ENCODE measurements at regions not wholly inside any gene's neighbourhood (a gene's known extent, or its start where the extent isn't known, plus 50 kb on each side); places are given as distances from the start of the nearest gene placed in this dataset.

DNA sequence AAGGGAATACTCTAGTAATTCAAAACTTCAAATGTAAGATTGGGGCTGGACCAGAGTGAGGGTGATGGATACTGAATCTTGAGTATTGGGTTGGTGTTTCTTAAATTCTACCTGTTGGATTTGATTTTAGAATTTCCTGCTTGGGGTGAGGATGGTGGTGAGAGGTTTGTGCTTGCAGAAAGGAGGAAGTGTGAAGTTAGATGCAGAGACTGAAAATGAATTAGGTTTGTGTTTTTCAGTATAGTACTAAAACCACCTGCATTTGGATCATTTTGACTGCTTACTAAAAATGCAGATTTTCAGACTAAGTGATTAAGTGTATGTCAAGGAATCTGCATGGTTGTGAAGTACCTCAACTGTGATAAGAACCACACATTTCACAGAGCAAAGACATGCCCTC lies 131.5 kb upstream of the CENPE start:
- Mint-ChIP-seq H3K27me3 (ENCODE audit: unreplicated experiment) (no peaks in the 10 kb centered on the region), H3K4me3 (ENCODE audit: unreplicated experiment) (no peak overlapping the region), H3K36me3 (ENCODE audit: low read depth, unreplicated experiment) (no peaks in the 10 kb centered on the region), H3K27ac (ENCODE audit: unreplicated experiment) (no peak overlapping the region), H3K4me1 (ENCODE audit: unreplicated experiment) (no peaks in the 10 kb centered on the region), H3K9me3 (ENCODE audit: unreplicated experiment) (no peaks in the 10 kb centered on the region)
- no peak for DNase-seq (ENCODE audit: low spot score)
- TF ChIP-seq, protein P1, sequence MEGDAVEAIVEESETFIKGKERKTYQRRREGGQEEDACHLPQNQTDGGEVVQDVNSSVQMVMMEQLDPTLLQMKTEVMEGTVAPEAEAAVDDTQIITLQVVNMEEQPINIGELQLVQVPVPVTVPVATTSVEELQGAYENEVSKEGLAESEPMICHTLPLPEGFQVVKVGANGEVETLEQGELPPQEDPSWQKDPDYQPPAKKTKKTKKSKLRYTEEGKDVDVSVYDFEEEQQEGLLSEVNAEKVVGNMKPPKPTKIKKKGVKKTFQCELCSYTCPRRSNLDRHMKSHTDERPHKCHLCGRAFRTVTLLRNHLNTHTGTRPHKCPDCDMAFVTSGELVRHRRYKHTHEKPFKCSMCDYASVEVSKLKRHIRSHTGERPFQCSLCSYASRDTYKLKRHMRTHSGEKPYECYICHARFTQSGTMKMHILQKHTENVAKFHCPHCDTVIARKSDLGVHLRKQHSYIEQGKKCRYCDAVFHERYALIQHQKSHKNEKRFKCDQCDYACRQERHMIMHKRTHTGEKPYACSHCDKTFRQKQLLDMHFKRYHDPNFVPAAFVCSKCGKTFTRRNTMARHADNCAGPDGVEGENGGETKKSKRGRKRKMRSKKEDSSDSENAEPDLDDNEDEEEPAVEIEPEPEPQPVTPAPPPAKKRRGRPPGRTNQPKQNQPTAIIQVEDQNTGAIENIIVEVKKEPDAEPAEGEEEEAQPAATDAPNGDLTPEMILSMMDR (IDR thresholded peaks at IDR 0.05; ENCODE audit: unreplicated experiment) = no peak

DNA sequence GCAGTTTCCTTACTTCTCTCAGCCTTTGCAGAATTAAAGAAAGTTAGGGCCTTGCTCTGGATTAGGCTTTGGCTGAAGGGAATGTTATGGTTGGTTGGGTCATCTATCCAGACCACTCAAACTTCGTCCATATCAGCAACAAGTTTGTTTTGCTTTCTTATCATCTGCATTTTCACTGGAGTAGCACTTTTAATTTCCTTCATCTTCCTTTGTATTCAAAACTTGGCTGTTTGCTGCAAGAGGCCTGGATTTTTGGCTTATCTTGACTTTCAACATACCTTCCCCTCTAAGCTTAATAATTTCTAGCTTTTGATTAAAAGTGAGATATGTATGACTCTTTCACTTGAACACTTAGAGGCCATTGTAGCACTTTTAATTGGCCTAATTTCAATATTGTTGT lies 126.7 kb upstream of the CENPE start:
- TF ChIP-seq, protein P1 (IDR thresholded peaks at IDR 0.05; ENCODE audit: unreplicated experiment) = no peak
- Mint-ChIP-seq H3K9me3 (ENCODE audit: unreplicated experiment) (no peaks in the 10 kb centered on the region), H3K36me3 (ENCODE audit: low read depth, unreplicated experiment) (no peaks in the 10 kb centered on the region), H3K4me1 (ENCODE audit: unreplicated experiment) (no peaks in the 10 kb centered on the region), H3K27ac (ENCODE audit: unreplicated experiment) (no peak overlapping the region), H3K27me3 (ENCODE audit: unreplicated experiment) (no peaks in the 10 kb centered on the region), H3K4me3 (ENCODE audit: unreplicated experiment) (no peak overlapping the region)
- no peak for DNase-seq (ENCODE audit: low spot score)

- H3K36me3 Mint-ChIP-seq (ENCODE audit: low read depth, unreplicated experiment) = peaks cover 3% of the 10 kb centered on the region
- H3K4me3 Mint-ChIP-seq (ENCODE audit: unreplicated experiment) = no peak overlapping the region
- H3K27me3 Mint-ChIP-seq (ENCODE audit: unreplicated experiment) = peaks cover 2% of the 10 kb centered on the region
- no peak for DNase-seq (ENCODE audit: low spot score)
- H3K9me3 Mint-ChIP-seq (ENCODE audit: unreplicated experiment) = no peaks in the 10 kb centered on the region
- TF ChIP-seq, protein P1 (IDR thresholded peaks at IDR 0.05; ENCODE audit: unreplicated experiment) = no peak
- no peak overlapping the region for H3K27ac Mint-ChIP-seq (ENCODE audit: unreplicated experiment)
- H3K4me1 Mint-ChIP-seq (ENCODE audit: unreplicated experiment) = no peaks in the 10 kb centered on the region
Measured at GRCh38 chr4:103318327-103318726, 120.2 kb upstream of the CENPE start.

- Mint-ChIP-seq H3K36me3 (ENCODE audit: low read depth, unreplicated experiment) (no peaks in the 10 kb centered on the region), H3K9me3 (ENCODE audit: unreplicated experiment) (no peaks in the 10 kb centered on the region), H3K27ac (ENCODE audit: unreplicated experiment) (no peak overlapping the region), H3K4me3 (ENCODE audit: unreplicated experiment) (no peak overlapping the region), H3K27me3 (ENCODE audit: unreplicated experiment) (peaks cover 3% of the 10 kb centered on the region), H3K4me1 (ENCODE audit: unreplicated experiment) (peaks cover 4% of the 10 kb centered on the region)
- TF ChIP-seq, protein P1 (IDR thresholded peaks at IDR 0.05; ENCODE audit: unreplicated experiment) = no peak
- DNase-seq (ENCODE audit: low spot score) = no peak
Measured at GRCh38 chr4:103308248-103308561, 110.1 kb upstream of the CENPE start.

DNA sequence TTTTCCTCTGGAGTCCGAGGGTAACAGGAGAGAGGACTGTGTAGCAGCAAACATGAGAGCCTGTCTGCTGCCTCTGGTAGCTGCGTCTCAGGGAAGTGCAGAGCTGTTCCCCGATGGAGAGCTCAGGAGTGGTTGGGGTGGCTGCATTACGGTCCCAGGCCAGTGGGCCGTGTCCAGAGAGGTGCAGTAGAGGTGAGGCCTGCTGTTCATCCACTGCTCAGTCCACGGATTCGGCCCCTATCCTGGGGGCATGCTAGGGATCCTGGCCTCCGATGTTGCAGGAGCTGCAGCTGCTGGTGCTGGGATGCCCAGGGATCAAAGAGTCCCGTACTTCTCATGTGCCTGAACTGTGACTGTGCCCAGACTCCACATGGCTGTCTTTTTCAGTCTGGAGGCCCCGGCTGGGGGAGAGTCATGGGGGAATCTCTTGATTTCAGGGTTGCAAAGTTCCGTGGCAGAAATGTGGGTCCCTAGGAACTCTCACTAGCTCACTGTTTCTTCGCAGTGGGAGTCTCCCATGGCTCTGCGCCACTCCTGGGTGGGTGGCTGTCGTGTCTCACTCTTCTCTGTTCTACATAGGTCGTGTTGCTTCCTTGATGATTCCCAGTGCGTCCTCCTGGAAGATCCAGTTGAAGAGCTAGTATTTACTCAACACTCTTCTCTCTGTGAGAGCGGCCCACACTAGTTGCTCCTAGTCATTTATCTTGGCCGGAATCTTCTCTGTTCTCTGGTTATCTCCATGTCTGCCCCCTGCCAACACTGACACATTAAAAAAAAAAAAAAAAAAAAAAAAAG lies 109.5 kb upstream of the CENPE start:
- no peak for DNase-seq (ENCODE audit: low spot score)
- no peaks in the 10 kb centered on the region for H3K36me3 Mint-ChIP-seq (ENCODE audit: low read depth, unreplicated experiment)
- peaks cover 3% of the 10 kb centered on the region for H3K27me3 Mint-ChIP-seq (ENCODE audit: unreplicated experiment)
- H3K4me1 Mint-ChIP-seq (ENCODE audit: unreplicated experiment) = peaks cover 8% of the 10 kb centered on the region
- no peak overlapping the region for H3K4me3 Mint-ChIP-seq (ENCODE audit: unreplicated experiment)
- H3K9me3 Mint-ChIP-seq (ENCODE audit: unreplicated experiment) = no peaks in the 10 kb centered on the region
- no peak overlapping the region for H3K27ac Mint-ChIP-seq (ENCODE audit: unreplicated experiment)
- TF ChIP-seq, protein P1 (IDR thresholded peaks at IDR 0.05; ENCODE audit: unreplicated experiment) = no peak

Measured in endothelial cell (in vitro differentiated cells).